Smooth muscle cell (in vitro differentiated cells): ENCODE measurements at regions not wholly inside any gene's neighbourhood (a gene's known extent, or its start where the extent isn't known, plus 50 kb on each side); places are given as distances from the start of the nearest gene placed in this dataset.

ENCODE experiments used
- DNase-seq: peaks from one replicate; lab custom pipeline; 2025; ENCODE audit not compliant: unreplicated experiment; lab: John Stamatoyannopoulos, UW
- H2AFZ ChIP-seq: fragments of 200-600 bp; sonication (generic); 2 replicates; pipeline ENCODE4 v1.6.0; 2016; ENCODE audit warnings: antibody characterized with exemption, low read depth, mild to moderate bottlenecking
- H3F3A ChIP-seq: fragments of 200-600 bp; sonication (generic); 2 replicates; pipeline ENCODE4 v1.6.0; 2017; ENCODE audit warnings: antibody characterized with exemption, low read depth
- H3K27ac ChIP-seq: fragments of 200-600 bp; sonication (generic); 2 replicates; pipeline ENCODE4 v1.5.1; 2016; ENCODE audit warnings: low read depth, mild to moderate bottlenecking
- H3K27me3 ChIP-seq: fragments of 200-600 bp; sonication (generic); 2 replicates; pipeline ENCODE4 v1.6.1; 2016; ENCODE audit warnings: low read depth, mild to moderate bottlenecking
- H3K36me3 ChIP-seq: fragments of 200-600 bp; sonication (generic); 2 replicates; pipeline ENCODE4 v1.5.1; 2016; ENCODE audit warnings: low read depth
- H3K4me1 ChIP-seq: fragments of 200-600 bp; sonication (generic); 2 replicates; pipeline ENCODE4 v1.5.1; 2016; ENCODE audit warnings: low read depth
- H3K4me2 ChIP-seq: fragments of 200-600 bp; sonication (generic); 2 replicates; pipeline ENCODE4 v1.6.0; 2016; ENCODE audit warnings: mild to moderate bottlenecking
- H3K4me3 ChIP-seq: fragments of 200-600 bp; sonication (generic); 2 replicates; pipeline ENCODE4 v1.5.1; 2016; ENCODE audit warnings: mild to moderate bottlenecking
- H3K79me2 ChIP-seq: fragments of 200-600 bp; sonication (generic); 2 replicates; pipeline ENCODE4 v1.6.0; 2016; ENCODE audit warnings: low read depth, mild to moderate bottlenecking
- H3K9ac ChIP-seq: fragments of 200-600 bp; sonication (generic); 2 replicates; pipeline ENCODE4 v1.6.0; 2016; ENCODE audit warnings: low read depth
- H3K9me3 ChIP-seq: fragments of 200-600 bp; sonication (generic); replicated peaks from 2 replicates; pipeline ENCODE4 v1.5.1; 2016; ENCODE audit warnings: low read depth
- H4K20me1 ChIP-seq: fragments of 200-600 bp; sonication (generic); 2 replicates; pipeline ENCODE4 v1.6.0; 2016; ENCODE audit warnings: low read depth
- CTCF ChIP-seq: fragments of 200-600 bp; sonication (generic); IDR thresholded peaks from 2 replicates; pipeline ENCODE4 v1.5.1; 2017; ENCODE audit warnings: borderline replicate concordance, mild to moderate bottlenecking, antibody characterized with exemption; ENCODE audit not compliant: insufficient read depth, poor library complexity, severe bottlenecking
- WGBS: methylation state at CpG from one replicate; pipeline ENCODE4 v1.1.7; 2016; ENCODE audit warnings: low lambda C conversion rate; 5-methylcytosine and 5-hydroxymethylcytosine counted together

- no peak overlapping the region for H3K27ac ChIP-seq
- H2AFZ ChIP-seq, result no peak overlapping the region
- no peaks in the 10 kb centered on the region for H3F3A ChIP-seq
- DNase-seq, result no peak
- H3K79me2 ChIP-seq, result no peaks in the 10 kb centered on the region
- H3K4me3 ChIP-seq, result no peak overlapping the region
- H3K4me2 ChIP-seq, result no peak overlapping the region
- 88% methylated on average over 5 of the region's 5 CpGs for WGBS
- no peaks in the 10 kb centered on the region for H3K27me3 ChIP-seq
- H3K4me1 ChIP-seq, result no peaks in the 10 kb centered on the region
- H3K9ac ChIP-seq, result no peak overlapping the region
- H3K9me3 ChIP-seq, result no peaks in the 10 kb centered on the region
- H3K36me3 ChIP-seq, result no peaks in the 10 kb centered on the region
- no peak for TF ChIP-seq CTCF
- H4K20me1 ChIP-seq, result no peaks in the 10 kb centered on the region
These were observed 241.4 kb upstream of the PCSK5 start for GRCh38 chr9:75649060-75649459.

- 92% methylated on average over 2 of the region's 2 CpGs for WGBS
These were observed 238.8 kb upstream of the PCSK5 start for GRCh38 chr9:75651709-75652108.

GRCh38 chr9:75653335-75653734 lies 237.1 kb upstream of the PCSK5 start:
- no peak for DNase-seq
- H3K79me2 ChIP-seq, result no peaks in the 10 kb centered on the region
- WGBS, result 81% methylated on average over 1 of the region's 1 CpG
- no peak overlapping the region for H3K4me2 ChIP-seq
- H3K9ac ChIP-seq, result no peak overlapping the region
- no peaks in the 10 kb centered on the region for H3K9me3 ChIP-seq
- H4K20me1 ChIP-seq, result no peaks in the 10 kb centered on the region
- H3K27me3 ChIP-seq, result no peaks in the 10 kb centered on the region
- no peaks in the 10 kb centered on the region for H3K4me1 ChIP-seq
- H3K36me3 ChIP-seq, result no peaks in the 10 kb centered on the region
- H3K4me3 ChIP-seq, result no peak overlapping the region
- no peak overlapping the region for H3K27ac ChIP-seq
- no peaks in the 10 kb centered on the region for H3F3A ChIP-seq
- no peak overlapping the region for H2AFZ ChIP-seq
- no peak for TF ChIP-seq CTCF

More at GRCh38 chr9:75651709-75652108, 238.8 kb upstream of the PCSK5 start:
- no peak for TF ChIP-seq CTCF
- no peak overlapping the region for H3K27ac ChIP-seq
- H3K9ac ChIP-seq, result no peak overlapping the region
- no peak overlapping the region for H2AFZ ChIP-seq
- no peaks in the 10 kb centered on the region for H4K20me1 ChIP-seq
- H3K4me1 ChIP-seq, result no peaks in the 10 kb centered on the region
- H3K36me3 ChIP-seq, result no peaks in the 10 kb centered on the region
- no peaks in the 10 kb centered on the region for H3K27me3 ChIP-seq
- no peaks in the 10 kb centered on the region for H3F3A ChIP-seq
- H3K4me2 ChIP-seq, result no peak overlapping the region
- H3K79me2 ChIP-seq, result no peaks in the 10 kb centered on the region
- no peak overlapping the region for H3K4me3 ChIP-seq
- H3K9me3 ChIP-seq, result no peaks in the 10 kb centered on the region
- DNase-seq, result no peak

GRCh38 chr9:75653750-75654149 lies 236.7 kb upstream of the PCSK5 start:
- H3K4me3 ChIP-seq, result no peak overlapping the region
- no peaks in the 10 kb centered on the region for H3F3A ChIP-seq
- H3K9me3 ChIP-seq, result no peaks in the 10 kb centered on the region
- WGBS, result 100% methylated on average over 2 of the region's 2 CpGs
- no peaks in the 10 kb centered on the region for H3K4me1 ChIP-seq
- H3K36me3 ChIP-seq, result no peaks in the 10 kb centered on the region
- H3K27ac ChIP-seq, result no peak overlapping the region
- H4K20me1 ChIP-seq, result no peaks in the 10 kb centered on the region
- TF ChIP-seq CTCF, result no peak
- DNase-seq, result no peak
- no peaks in the 10 kb centered on the region for H3K27me3 ChIP-seq
- H3K4me2 ChIP-seq, result no peak overlapping the region
- H2AFZ ChIP-seq, result no peak overlapping the region
- no peak overlapping the region for H3K9ac ChIP-seq
- no peaks in the 10 kb centered on the region for H3K79me2 ChIP-seq
